GM19452 (cell line): ENCODE measurements at regions not wholly inside any gene's neighbourhood (a gene's known extent, or its start where the extent isn't known, plus 50 kb on each side); places are given as distances from the start of the nearest gene placed in this dataset.
"Not testable (repeated sequence)": the region's sequence is repeated elsewhere in the genome, so short reads cannot be mapped to it uniquely, and the experiment has no call there.

ENCODE experiments used
- ATAC-seq: cut with Tn5 transposase; IDR thresholded peaks from one replicate; pipeline ENCODE4 v1.9.1; 2021; ENCODE audit not compliant: unreplicated experiment

GRCh38 chr3:191148131-191148530, 50.9 kb upstream of the OSTN start:
- ATAC-seq: no peak

- no peak for ATAC-seq
These were observed 55.8 kb upstream of the OSTN start for GRCh38 chr3:191143224-191143623.

GRCh38 chr3:191141728-191142127, 57.3 kb upstream of the OSTN start:
- no peak for ATAC-seq

GRCh38 chr3:191139736-191140135, 59.3 kb upstream of the OSTN start:
- peak; percentile 63 for ATAC-seq

- ATAC-seq: peak; percentile 40
These were observed 60.1 kb upstream of the OSTN start for GRCh38 chr3:191138937-191139336.

- ATAC-seq: no peak
These were observed 61.3 kb upstream of the OSTN start for GRCh38 chr3:191137708-191138107.

- ATAC-seq: no peak
These were observed 62.7 kb upstream of the OSTN start for GRCh38 chr3:191136347-191136746.

- no peak for ATAC-seq
These were observed 63.9 kb upstream of the OSTN start for GRCh38 chr3:191135175-191135574.

GRCh38 chr3:191133359-191133758, 65.7 kb upstream of the OSTN start:
- no peak for ATAC-seq

GRCh38 chr3:191131305-191131704, 67.7 kb upstream of the OSTN start:
- no peak for ATAC-seq

- not testable (repeated sequence) for ATAC-seq
These were observed 74.2 kb upstream of the OSTN start for GRCh38 chr3:191124891-191125290.

- no peak for ATAC-seq
These were observed 75.1 kb upstream of the OSTN start for GRCh38 chr3:191123946-191124345.

GRCh38 chr3:191123231-191123630, 75.8 kb upstream of the OSTN start:
- no peak for ATAC-seq

- peak; percentile 82 for ATAC-seq
These were observed 78.4 kb upstream of the OSTN start for GRCh38 chr3:191120447-191121298.

GRCh38 chr3:191119415-191120295, 79.4 kb upstream of the OSTN start:
- ATAC-seq: peak; percentile 72

GRCh38 chr3:191111722-191112121, 87.3 kb upstream of the OSTN start:
- ATAC-seq: no peak

GRCh38 chr3:191105418-191105817, 93.6 kb upstream of the OSTN start:
- peak; percentile 87 for ATAC-seq

GRCh38 chr3:191100516-191100915, 98.5 kb upstream of the OSTN start:
- ATAC-seq: no peak

GRCh38 chr3:191094057-191094845, 104.8 kb upstream of the OSTN start:
- ATAC-seq: no peak

- ATAC-seq: no peak
These were observed 111.7 kb upstream of the OSTN start for GRCh38 chr3:191087391-191087790.

- ATAC-seq: no peak
These were observed 114.0 kb upstream of the OSTN start for GRCh38 chr3:191085091-191085490.
